ENCODE measurements at regions not wholly inside any gene's neighbourhood (a gene's known extent, or its start where the extent isn't known, plus 50 kb on each side); places are given as distances from the start of the nearest gene placed in this dataset.

- FAIRE-seq (no peak), DNase-seq (ENCODE audit: low read depth, low spot score) (no peak)
- no peaks in the 10 kb centered on the region for H3K4me1 ChIP-seq (ENCODE audit: control insufficient read depth, extremely low read depth, insufficient read depth, low read length)
- H3K9me3 ChIP-seq (replicated peaks; ENCODE audit: control insufficient read depth, insufficient read depth, low read length), result no peaks in the 10 kb centered on the region
- intact Hi-C loops (cut with micrococcal nuclease) (no loop called here), dilution Hi-C loops (cut with MboI; ENCODE audit: extremely low pct_ligation_motif_present, low sequenced_read_pairs) (no loop called here)
- ChIA-PET CTCF (no interaction called here), POLR2A (no interaction called here)
- TF ChIP-seq POLR2A (IDR thresholded peaks at IDR 0.05; ENCODE audit: low read depth, low read length) (no peak), FOS (IDR thresholded peaks at IDR 0.05; ENCODE audit: borderline replicate concordance, insufficient read depth, low read length) (no peak), POLR2AphosphoS5 (IDR thresholded peaks at IDR 0.05; ENCODE audit: insufficient read depth, low read depth, low read length) (no peak), MAX (IDR thresholded peaks at IDR 0.05; ENCODE audit: insufficient read depth, insufficient read length) (no peak), EZH2 (IDR thresholded peaks at IDR 0.05; ENCODE audit: borderline replicate concordance, low read depth, low read length, severe bottlenecking) (no peak), MYC (IDR thresholded peaks at IDR 0.05; ENCODE audit: low read depth, low read length) (no peak), GATA2 (IDR thresholded peaks at IDR 0.05; ENCODE audit: insufficient read depth, insufficient read length, low read depth, low read length) (no peak), CTCF (IDR thresholded peaks at IDR 0.05; ENCODE audit: extremely low read depth in 1 of 2, insufficient read depth in 1 of 2, low read depth in 1 of 2, low read length in 2 of 2) (no peak), JUN (IDR thresholded peaks at IDR 0.05; ENCODE audit: borderline replicate concordance, insufficient read depth, insufficient read length, low read depth) (no peak)
- H3K4me2 ChIP-seq (ENCODE audit: insufficient read depth, low read length), result no peak overlapping the region
- no peak overlapping the region for H2AFZ ChIP-seq (ENCODE audit: low read depth, low read length)
- no peaks in the 10 kb centered on the region for H3K36me3 ChIP-seq (ENCODE audit: control insufficient read depth in 2 of 2, extremely low read depth in 1 of 2, insufficient read depth in 2 of 2, low read length in 2 of 2)
- no peak overlapping the region for H3K9ac ChIP-seq (replicated peaks; ENCODE audit: extremely low read depth, insufficient read depth, low read length)
- no peak overlapping the region for H3K27ac ChIP-seq (ENCODE audit: insufficient read depth, low read depth, low read length)
- no peaks in the 10 kb centered on the region for H3K79me2 ChIP-seq (ENCODE audit: control insufficient read depth, insufficient read depth, low read length)
- H3K4me3 ChIP-seq (replicated peaks in 1 of 3; ENCODE audit: insufficient read depth in 1 of 3, low read depth in 1 of 3, low read length in 3 of 3), result no peak overlapping the region
- no peaks in the 10 kb centered on the region for H4K20me1 ChIP-seq (replicated peaks; ENCODE audit: control insufficient read depth, extremely low read depth, insufficient read depth, low read length)
- no peaks in the 10 kb centered on the region for H3K27me3 ChIP-seq (ENCODE audit: control insufficient read depth in 2 of 2, insufficient read depth in 2 of 2, low read length in 2 of 2)
- BruUV-seq (replicated peaks), result no TSS peak
- no peaks in the 10 kb centered on the region for H3K9me1 ChIP-seq (replicated peaks; ENCODE audit: control insufficient read depth, extremely low read depth, insufficient read depth, low read length)
Observed at GRCh38 chr17:79544142-79544914, 66.5 kb downstream of the RBFOX3 start.
